Gastrocnemius medialis (tissue), 4 donors: ENCODE measurements at regions not wholly inside any gene's neighbourhood (a gene's known extent, or its start where the extent isn't known, plus 50 kb on each side); places are given as distances from the start of the nearest gene placed in this dataset.
"Not testable (repeated sequence)": the region's sequence is repeated elsewhere in the genome, so short reads cannot be mapped to it uniquely, and the experiment has no call there.

ENCODE experiments used
- ATAC-seq, 2 donors: fragments of 150-250 bp; one replicate each; pipeline ENCODE4 v1.9.1; 2016
- DNase-seq, 2 donors: peaks; one replicate each; pipeline ENCODE4 v3.0.0-alpha.2; 2019
- H3K27ac ChIP-seq, 4 donors: fragments of 200-600 bp; sonication (generic); 1 replicate in 1 of 4; 2 replicates in 3 of 4; pipeline ENCODE4 v1.5.1; 2016 to 2018; ENCODE audit warnings: mild to moderate bottlenecking in 2 of 4, moderate library complexity in 1 of 4
- H3K27me3 ChIP-seq, 3 donors: fragments of 200-600 bp; sonication (generic) in 2 of 3; 1 replicate in 1 of 3; 2 replicates in 2 of 3; pipeline versions ENCODE4 v1.5.1 to v1.6.0; 2016 to 2019; ENCODE audit warnings: mild to moderate bottlenecking in 1 of 3, moderate library complexity in 1 of 3
- H3K36me3 ChIP-seq, 2 donors: fragments of 200-600 bp; sonication (generic) in 1 of 2; one replicate each; pipeline ENCODE4 v1.5.1; 2017 to 2018
- H3K4me1 ChIP-seq, 2 donors: fragments of 200-600 bp; sonication (generic) in 1 of 2; one replicate each; pipeline ENCODE4 v1.5.1; 2016 to 2017; ENCODE audit warnings: mild to moderate bottlenecking in 2 of 2
- H3K4me3 ChIP-seq, 4 donors: fragments of 200-600 bp; sonication (generic) in 3 of 4; 1 replicate in 1 of 4; 2 replicates in 3 of 4; pipeline ENCODE4 v1.5.1; 2016 to 2019; ENCODE audit warnings: mild to moderate bottlenecking in 2 of 4
- H3K9me3 ChIP-seq, 3 donors: fragments of 200-600 bp; sonication (generic) in 2 of 3; 1 replicate in 1 of 3; 2 replicates in 2 of 3; pipeline ENCODE4 v1.5.1; 2016 to 2019
- CTCF ChIP-seq, 5 experiments: fragments of 450-650 bp in 3 of 5; fragments of 200-600 bp in 2 of 5; sonication (generic) in 2 of 5; IDR thresholded peaks in 4 of 5; conservative IDR thresholded peaks in 1 of 5; 1 replicate in 4 of 5; 2 replicates in 1 of 5; pipeline ENCODE4 v1.5.1; 2016 to 2019; ENCODE audit warnings: antibody characterized with exemption in 5 of 5, mild to moderate bottlenecking in 3 of 5, moderate library complexity in 3 of 5
- POLR2A ChIP-seq, 2 donors: fragments of 450-650 bp; IDR thresholded peaks; one replicate each; pipeline ENCODE4 v1.6.1; 2017; ENCODE audit warnings: antibody characterized with exemption in 2 of 2, mild to moderate bottlenecking in 2 of 2, moderate library complexity in 2 of 2
- in situ Hi-C, 4 donors: fragments of 200-750 bp; cut with MboI; loops; one replicate each; pipeline versions ENCODE4 v1.15.0 to v1.8.0; 2017; ENCODE audit warnings: low sequenced_read_pairs in 4 of 4
- intact Hi-C: fragments of 100-400 bp; cut with DNase I; formaldehyde crosslinking; loops from one replicate; pipeline ENCODE4 v1.15.1; 2023; ENCODE audit warnings: low total_unique reads

- no peak overlapping the region for H3K27ac ChIP-seq
- intact Hi-C loops (no loop called here), in situ Hi-C loops (no loop called here)
- H3K4me1 ChIP-seq: no peaks in the 10 kb centered on the region
- H3K36me3 ChIP-seq: no peaks in the 10 kb centered on the region
- TF ChIP-seq CTCF (IDR thresholded peaks at IDR 0.05 in 4 of 5, conservative IDR thresholded peaks at IDR 0.05 in 1 of 5) (no peak), POLR2A (IDR thresholded peaks at IDR 0.05) (no peak)
- H3K27me3 ChIP-seq: no peaks in the 10 kb centered on the region
- H3K9me3 ChIP-seq: no peaks in the 10 kb centered on the region
- DNase-seq (no peak), ATAC-seq (no peak)
- no peak overlapping the region for H3K4me3 ChIP-seq
Observed at GRCh38 chr5:30347858-30348257, 845.6 kb upstream of the CDH6 start.

GRCh38 chr5:30345539-30346345 is 847.7 kb upstream of the CDH6 start:
- H3K4me3 ChIP-seq, in situ Hi-C loops, intact Hi-C loops, H3K36me3 ChIP-seq, H3K9me3 ChIP-seq, H3K27ac ChIP-seq, ATAC-seq, H3K27me3 ChIP-seq, H3K4me1 ChIP-seq, DNase-seq: not testable (repeated sequence)

GRCh38 chr5:30343707-30344106 is 849.8 kb upstream of the CDH6 start:
- H3K4me1 ChIP-seq: no peaks in the 10 kb centered on the region
- H3K27me3 ChIP-seq: no peaks in the 10 kb centered on the region
- in situ Hi-C loops (no loop called here), intact Hi-C loops (no loop called here)
- no peak overlapping the region for H3K4me3 ChIP-seq
- H3K27ac ChIP-seq: no peak overlapping the region
- no peaks in the 10 kb centered on the region for H3K36me3 ChIP-seq
- DNase-seq (no peak), ATAC-seq (no peak)
- no peaks in the 10 kb centered on the region for H3K9me3 ChIP-seq
- TF ChIP-seq CTCF (IDR thresholded peaks at IDR 0.05 in 4 of 5, conservative IDR thresholded peaks at IDR 0.05 in 1 of 5) (no peak), POLR2A (IDR thresholded peaks at IDR 0.05) (no peak)

GRCh38 chr5:30341466-30341865 is 852.0 kb upstream of the CDH6 start:
- Histone ChIP-seq H3K27ac (no peak overlapping the region), H3K27me3 (no peaks in the 10 kb centered on the region), H3K4me3 (no peak overlapping the region), H3K36me3 (no peaks in the 10 kb centered on the region), H3K9me3 (no peaks in the 10 kb centered on the region), H3K4me1 (no peaks in the 10 kb centered on the region)
- TF ChIP-seq CTCF (IDR thresholded peaks at IDR 0.05 in 4 of 5, conservative IDR thresholded peaks at IDR 0.05 in 1 of 5): no peak
- TF ChIP-seq POLR2A (IDR thresholded peaks at IDR 0.05): no peak
- intact Hi-C loops (no loop called here), in situ Hi-C loops (no loop called here)
- DNase-seq: no peak
- ATAC-seq: no peak

- Histone ChIP-seq H3K27me3 (no peaks in the 10 kb centered on the region), H3K36me3 (no peaks in the 10 kb centered on the region), H3K9me3 (no peaks in the 10 kb centered on the region), H3K4me3 (no peak overlapping the region), H3K4me1 (no peaks in the 10 kb centered on the region), H3K27ac (no peak overlapping the region)
- in situ Hi-C loops (no loop called here), intact Hi-C loops (no loop called here)
- DNase-seq (no peak), ATAC-seq (no peak)
- TF ChIP-seq CTCF (IDR thresholded peaks at IDR 0.05 in 4 of 5, conservative IDR thresholded peaks at IDR 0.05 in 1 of 5) (no peak), POLR2A (IDR thresholded peaks at IDR 0.05) (no peak)
Observed at GRCh38 chr5:30337084-30337573, 856.4 kb upstream of the CDH6 start.
